ENCODE measurements at regions not wholly inside any gene's neighbourhood (a gene's known extent, or its start where the extent isn't known, plus 50 kb on each side); places are given as distances from the start of the nearest gene placed in this dataset.
"Not testable (repeated sequence)": the region's sequence is repeated elsewhere in the genome, so short reads cannot be mapped to it uniquely, and the experiment has no call there.

GRCh38 chr13:28607187-28607955 is 51.6 kb upstream of the POMP start:
- DNase-seq: no peak

DNA sequence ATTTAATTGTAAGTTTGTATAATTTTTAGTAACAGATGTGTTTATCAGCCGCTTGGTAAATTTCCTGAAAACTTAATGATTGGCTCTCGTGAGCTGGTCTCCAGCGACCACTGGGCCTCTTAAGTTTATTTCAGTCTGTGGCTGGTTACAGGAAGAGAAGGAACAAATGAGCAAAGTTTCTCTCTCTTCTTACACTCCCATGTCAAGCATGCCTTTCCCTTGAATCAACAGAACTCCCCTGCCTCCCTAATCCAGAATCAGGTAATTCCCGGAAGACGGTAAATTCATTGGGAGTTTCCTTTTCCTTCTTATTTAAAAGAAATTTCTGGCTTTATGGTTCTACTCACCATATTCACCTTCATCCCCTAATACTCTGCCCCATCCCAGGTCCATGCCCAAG is 52.5 kb upstream of the POMP start:
- DNase-seq: no peak

DNA sequence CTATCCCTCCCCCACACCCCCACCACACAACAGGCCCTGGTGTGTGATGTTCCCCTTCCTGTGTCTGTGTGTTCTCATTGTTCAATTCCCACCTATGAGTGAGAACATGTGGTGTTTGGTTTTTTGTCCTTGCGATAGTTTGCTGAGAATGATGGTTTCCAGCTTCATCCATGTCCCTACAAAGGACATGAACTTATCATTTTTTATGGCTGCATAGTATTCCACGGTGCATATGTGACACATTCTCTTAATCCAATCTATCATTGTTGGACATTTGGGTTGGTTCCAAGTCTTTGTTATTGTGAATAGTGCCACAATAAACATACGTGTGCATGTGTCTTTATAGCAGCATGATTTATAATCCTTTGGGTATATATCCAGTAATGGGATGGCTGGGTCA is 53.8 kb upstream of the POMP start:
- not testable (repeated sequence) for DNase-seq

DNA sequence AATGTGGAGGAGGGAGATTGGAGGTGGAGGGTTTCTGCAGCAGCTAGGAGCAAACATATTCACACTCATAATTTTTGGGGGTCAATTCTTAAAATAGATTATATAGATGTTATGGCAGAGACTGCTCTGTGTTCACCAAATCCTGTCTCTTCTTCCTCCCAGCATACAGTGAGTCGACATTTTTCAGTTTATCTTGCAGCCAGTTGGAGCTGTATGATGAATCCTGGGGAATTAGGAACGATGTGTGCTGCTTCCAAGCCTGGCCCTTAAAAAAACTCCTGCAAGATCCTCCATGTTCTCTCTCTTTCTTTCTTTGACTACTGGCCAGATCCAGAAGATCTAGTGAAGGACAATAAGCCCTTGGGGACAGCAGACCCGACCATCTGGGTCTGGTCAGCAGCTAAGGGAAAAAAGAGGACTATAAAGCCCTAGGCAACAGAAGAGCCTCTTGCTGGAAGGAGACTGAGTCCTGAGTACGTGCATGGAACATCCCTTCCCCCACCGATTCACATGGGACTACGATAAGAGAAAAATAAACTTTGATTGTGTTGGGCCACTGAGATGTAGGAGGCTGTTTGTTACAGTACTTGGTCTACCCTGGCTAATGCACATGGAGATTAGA is 55.8 kb upstream of the POMP start:
- DNase-seq: no peak

DNA sequence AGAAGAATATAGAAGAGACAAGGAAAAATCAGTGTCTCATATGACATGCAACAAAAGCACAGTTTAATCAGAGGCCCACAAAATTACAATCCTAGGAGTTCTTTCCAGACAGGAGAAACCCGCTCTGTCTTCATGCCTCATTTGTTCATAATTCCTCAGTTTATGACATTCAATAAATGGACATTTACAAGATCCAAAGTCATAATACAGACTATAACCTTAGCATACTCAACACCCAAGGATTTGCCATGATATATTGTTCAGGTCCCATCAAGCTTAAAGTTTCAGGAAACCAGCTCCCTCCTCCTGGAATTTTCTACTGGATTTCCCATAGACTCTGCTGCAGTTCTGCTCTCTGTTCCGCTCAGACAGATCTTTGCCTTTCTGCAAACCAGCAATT is 56.4 kb upstream of the POMP start:
- no peak for DNase-seq

DNA sequence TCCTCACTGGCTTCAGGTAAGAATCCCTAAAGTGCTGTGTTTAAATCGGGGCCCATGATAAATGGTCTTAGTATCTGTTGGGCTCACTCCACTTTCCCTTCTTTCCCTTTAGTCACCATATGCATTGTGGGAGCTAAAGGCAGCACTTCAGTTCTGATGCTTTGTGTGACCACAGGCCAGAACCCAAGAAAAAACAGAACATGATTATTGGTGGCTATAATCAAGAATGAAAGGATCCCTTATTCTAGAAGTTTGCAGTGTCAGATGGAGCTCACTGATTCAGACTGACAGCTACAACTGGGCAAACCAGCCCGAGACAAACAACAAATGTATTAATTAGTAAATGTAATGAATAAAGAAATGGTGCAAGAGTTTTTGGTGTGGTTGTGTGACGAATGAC is 57.3 kb upstream of the POMP start:
- no peak for DNase-seq

- DNase-seq: no peak
Observed at GRCh38 chr13:28597641-28598040, 61.3 kb upstream of the POMP start.

DNA sequence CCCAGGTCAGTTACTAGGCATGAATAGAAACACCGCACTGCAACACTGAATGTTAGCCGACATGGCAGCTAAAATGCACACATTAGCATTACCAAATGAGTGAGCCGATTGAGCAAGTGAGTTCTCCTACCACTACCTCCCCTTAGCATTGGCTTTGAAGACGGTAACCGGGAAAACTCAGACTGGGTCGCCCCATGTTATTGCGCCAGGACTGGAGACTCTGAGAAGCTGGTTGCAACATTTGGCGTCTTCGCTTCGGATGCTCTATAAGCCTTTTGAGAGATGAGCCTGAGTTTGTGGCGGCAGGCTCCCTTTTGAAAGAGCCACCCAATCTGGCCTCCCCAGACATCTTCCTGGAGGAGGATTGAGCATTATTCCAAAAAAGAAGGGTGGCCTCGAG is 68.5 kb upstream of the POMP start:
- DNase-seq: no peak

- DNase-seq: no peak
Observed at GRCh38 chr13:28588296-28588695, 70.6 kb upstream of the POMP start.

GRCh38 chr13:28587174-28587540 is 71.8 kb upstream of the POMP start:
- DNase-seq: no peak

DNA sequence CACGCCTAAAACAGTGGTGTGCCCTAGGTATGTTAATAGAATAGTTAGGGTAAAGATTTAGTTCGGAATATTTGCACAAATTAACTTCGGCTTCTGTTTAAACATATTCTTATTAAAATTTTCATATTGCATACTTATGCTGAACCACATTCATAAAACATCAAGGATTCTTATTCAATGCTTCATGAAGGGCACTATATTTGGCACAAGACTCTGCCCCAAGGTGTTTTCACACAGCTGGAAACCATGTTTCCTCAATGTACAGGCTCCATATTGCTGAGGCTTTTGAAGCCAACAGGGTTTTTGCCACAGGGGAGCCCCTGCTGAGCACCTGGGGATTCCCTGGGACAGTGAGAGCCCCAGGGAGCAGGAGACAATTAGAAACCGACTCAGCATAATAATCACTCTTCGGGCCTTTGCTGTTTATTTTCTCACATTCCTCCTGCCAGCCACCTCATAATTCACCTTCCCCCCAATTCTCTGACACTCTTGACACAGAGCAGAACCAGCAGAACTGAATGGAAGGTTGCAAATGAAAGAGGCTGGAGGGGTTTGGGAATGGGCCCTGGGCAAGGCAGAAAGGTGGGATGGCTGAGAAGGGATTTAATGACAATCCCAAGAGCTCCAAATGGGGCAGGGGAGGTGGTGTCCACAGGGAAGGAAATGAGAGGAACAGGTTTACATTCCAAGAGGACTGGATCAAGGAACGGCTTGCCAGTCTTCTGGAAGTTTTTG is 72.3 kb upstream of the POMP start:
- DNase-seq: no peak

DNA sequence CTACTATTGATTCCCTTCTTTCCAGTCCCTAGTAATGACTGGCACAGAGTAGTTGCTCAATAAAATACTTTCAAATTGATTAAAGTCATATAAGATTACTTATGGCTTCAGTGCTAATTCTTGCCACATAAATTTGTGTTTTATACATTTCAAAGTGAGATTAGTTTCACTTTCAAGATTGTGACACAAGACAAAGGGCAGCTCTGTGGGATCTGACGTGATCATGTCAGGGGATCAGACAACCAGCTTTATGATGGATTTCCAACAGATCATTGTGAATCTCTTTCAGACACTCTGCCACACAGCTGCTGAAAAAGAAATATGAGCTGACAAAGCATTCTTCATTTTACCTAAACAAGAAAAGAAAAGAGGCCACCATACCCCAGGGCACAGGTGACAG is 73.4 kb upstream of the POMP start:
- no peak for DNase-seq

DNA sequence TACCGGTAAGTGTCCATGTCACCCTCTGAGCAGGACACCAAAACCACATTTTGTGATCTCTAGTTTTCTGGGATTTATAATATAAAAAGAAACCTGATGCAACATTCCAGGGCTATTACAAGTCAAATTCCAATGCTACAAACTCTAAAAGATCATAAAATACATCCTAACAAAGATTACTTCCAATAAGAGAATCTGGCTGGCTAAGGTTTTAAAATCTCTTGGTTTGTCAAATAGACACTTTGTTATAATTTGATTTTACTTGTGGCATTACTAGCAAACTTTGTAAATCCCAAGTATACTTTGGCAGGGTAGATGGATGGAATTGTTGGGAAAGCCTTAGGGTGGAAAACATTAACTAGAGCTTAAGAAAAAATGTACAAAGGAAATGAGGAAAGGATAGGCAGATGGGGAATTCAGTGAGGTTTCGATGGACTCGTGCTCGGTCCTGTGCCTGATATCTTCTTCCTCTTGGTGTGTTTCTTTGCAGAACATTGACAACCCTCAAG is 74.0 kb upstream of the POMP start:
- no peak for DNase-seq

DNA sequence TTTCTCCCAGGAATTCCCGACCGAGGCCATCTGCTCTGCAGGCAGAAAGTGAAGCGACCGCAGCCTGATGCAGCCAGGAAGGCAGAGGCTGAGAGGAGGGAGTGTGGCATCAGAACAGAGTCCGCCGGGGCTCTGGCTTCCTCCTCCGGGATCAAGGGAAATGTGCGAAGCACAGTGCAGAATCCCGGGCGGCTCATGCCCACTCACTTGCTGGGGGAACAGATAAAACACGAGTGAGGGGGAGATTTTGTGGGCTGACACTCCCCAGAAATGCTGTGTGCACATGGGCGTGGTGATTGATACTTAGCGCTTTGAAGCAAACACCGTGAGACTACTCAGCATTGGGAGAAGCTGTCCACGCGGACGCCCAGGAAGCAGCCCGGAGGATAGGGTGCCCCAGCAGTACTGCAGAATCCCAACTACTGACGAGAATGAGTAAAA is 75.3 kb upstream of the POMP start:
- DNase-seq: no peak

GRCh38 chr13:28582892-28583240 is 76.1 kb upstream of the POMP start:
- DNase-seq: no peak

DNA sequence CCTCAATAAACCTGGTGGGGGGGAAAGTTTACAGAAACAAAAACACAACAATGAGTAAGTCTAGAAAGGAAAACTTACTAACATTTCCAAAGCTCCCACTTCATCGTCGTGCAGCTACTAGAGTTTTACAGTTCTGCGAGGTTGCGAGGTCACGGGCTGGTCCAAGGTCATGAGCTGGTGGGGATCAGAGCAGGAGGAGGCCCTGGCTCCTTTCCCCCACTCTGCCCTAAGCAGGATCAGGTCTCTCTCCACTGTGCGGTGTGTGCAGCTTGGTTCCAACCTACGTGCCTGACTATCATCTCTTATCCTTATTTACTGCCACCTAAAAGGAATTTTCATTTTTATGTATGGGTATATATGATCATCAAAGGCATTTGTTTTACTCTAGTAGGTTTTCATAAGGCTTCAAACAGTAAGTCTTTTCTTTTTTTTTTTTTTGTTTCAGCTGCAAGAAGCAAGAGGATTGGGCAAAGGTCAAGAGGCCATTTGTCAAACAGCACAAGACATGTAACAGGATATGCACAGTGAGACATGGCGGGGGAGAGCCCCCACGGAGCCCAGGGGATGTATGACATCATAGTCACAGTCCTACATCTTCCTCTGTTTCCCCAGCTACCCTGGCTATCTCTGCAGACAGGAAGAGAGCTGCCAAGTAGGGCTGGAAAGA is 76.6 kb upstream of the POMP start:
- DNase-seq: no peak

DNA sequence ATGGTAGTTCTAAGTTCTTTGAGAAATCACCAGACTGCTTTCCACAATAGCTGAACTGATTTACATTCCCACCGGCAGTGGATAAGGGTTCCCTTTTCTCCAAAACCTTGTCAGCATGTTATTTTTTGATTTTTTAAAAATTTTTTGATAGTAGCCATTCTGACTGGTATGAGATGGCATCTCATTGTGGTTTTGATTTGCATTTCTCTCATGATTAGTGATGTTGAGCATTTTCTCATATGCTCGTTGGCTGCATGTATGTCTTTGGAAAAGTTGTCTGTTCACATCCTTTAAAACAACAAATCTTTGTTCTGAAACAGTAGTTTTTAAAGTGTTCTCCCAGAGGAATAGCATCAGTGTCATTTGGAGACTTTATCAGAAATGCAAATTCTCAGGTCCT is 77.5 kb upstream of the POMP start:
- DNase-seq: no peak

- DNase-seq: no peak
Observed at GRCh38 chr13:28579736-28580135, 79.2 kb upstream of the POMP start.

- no peak for DNase-seq
Observed at GRCh38 chr13:28579322-28579721, 79.6 kb upstream of the POMP start.

DNA sequence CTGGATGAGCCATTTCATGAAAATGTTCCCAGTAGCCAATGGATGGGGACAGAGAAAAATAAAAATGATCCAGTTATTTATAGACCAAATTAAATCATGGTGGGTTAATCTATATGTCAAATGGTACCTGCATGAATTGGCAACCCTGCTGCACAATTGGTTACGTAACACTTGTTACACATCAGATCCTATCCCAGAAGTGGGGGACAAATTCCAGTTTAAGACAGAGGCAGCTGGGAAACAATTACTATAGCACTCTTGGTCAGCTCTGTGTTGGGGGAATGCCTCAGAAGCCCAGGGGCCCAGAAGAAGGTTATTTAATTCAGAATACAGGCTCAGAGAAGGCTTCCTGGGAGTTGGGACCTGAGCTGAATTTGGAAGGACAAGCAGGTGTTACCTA is 81.1 kb upstream of the FLT1 start:
- no peak for DNase-seq

DNA sequence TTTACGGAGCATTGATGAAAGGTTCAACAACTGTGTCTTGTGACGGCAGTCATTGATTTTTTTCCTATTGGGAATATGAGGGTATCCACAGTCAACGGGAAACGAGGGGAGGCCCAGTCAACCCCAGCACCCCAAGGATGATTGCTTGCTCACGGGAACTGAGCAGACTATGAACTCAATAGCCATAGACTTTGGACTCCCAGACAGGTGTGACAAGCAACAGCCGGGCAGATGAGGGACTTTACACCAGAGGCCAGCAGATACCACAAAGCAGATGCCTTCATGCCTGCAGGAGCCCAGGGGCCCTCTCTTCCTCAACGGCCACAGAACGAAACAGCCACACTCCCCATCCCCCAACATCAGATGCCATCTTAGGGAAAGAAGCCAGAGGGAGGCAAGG is 80.3 kb upstream of the FLT1 start:
- no peak for DNase-seq

- peak; percentile 13 for DNase-seq
Observed at GRCh38 chr13:28574617-28575142, 79.8 kb upstream of the FLT1 start.
